K562 (cell line): ENCODE measurements at regions not wholly inside any gene's neighbourhood (a gene's known extent, or its start where the extent isn't known, plus 50 kb on each side); places are given as distances from the start of the nearest gene placed in this dataset.

Experiments
- CEBPB ChIP-seq: fragments of 450-650 bp; IDR thresholded peaks from 2 replicates; pipeline ENCODE4 v1.6.1; 2016; ENCODE audit warnings: missing genetic modification characterization, missing compliant biosample characterization
- EZH2 ChIP-seq: IDR thresholded peaks from 2 replicates; pipeline ENCODE4 v1.6.1; 2012; ENCODE audit warnings: low read depth, mild to moderate bottlenecking, inconsistent platforms, low read length, borderline replicate concordance
- NFIC ChIP-seq: fragments of 450-650 bp; IDR thresholded peaks from 2 replicates; pipeline ENCODE4 v1.6.1; 2017; ENCODE audit warnings: mild to moderate bottlenecking, inconsistent platforms
- NR1H2 ChIP-seq: sonication (generic); formaldehyde crosslinking; IDR thresholded peaks from 2 replicates; pipeline ENCODE4 v1.4.0; 2020; ENCODE audit warnings: mild to moderate bottlenecking, missing genetic modification reagents
- POLR2AphosphoS2 ChIP-seq: IDR thresholded peaks from 2 replicates; pipeline ENCODE4 v1.6.1; 2012; ENCODE audit warnings: low read length, improper control_type of control experiment
- RFX5 ChIP-seq: IDR thresholded peaks from 2 replicates; pipeline ENCODE4 v1.6.1; 2011; ENCODE audit warnings: low read depth, mild to moderate bottlenecking, improper control_type of control experiment, low read length
- STAT5A ChIP-seq: IDR thresholded peaks from 2 replicates; pipeline ENCODE4 v1.6.1; 2012; ENCODE audit warnings: low read length, inconsistent platforms, borderline replicate concordance
- ZNF274 ChIP-seq: IDR thresholded peaks from 2 replicates; pipeline ENCODE4 v1.6.1; 2011; ENCODE audit warnings: low read depth, mild to moderate bottlenecking, low read length, moderate library complexity, borderline replicate concordance
- TF ChIP-seq, protein P1 (sequence below), 3 experiments: IDR thresholded peaks in 2 of 3; conservative IDR thresholded peaks in 1 of 3; 2 replicates each; pipeline ENCODE4 v1.5.1; 2011 to 2012; ENCODE audit warnings: low read length in 3 of 3, mild to moderate bottlenecking in 3 of 3, control low read depth in 2 of 3, improper control_type of control experiment in 1 of 3, inconsistent platforms in 1 of 3, low read depth in 1 of 3, mixed read lengths in 1 of 3, moderate library complexity in 1 of 3; ENCODE audit not compliant: insufficient read depth in 2 of 3
- TF ChIP-seq, protein P2 (sequence below): fragments of 200-600 bp; sonication (generic); IDR thresholded peaks from one replicate; pipeline ENCODE4 v1.6.1; 2012; ENCODE audit warnings: mild to moderate bottlenecking, low read depth, low read length, inconsistent platforms

DNA sequence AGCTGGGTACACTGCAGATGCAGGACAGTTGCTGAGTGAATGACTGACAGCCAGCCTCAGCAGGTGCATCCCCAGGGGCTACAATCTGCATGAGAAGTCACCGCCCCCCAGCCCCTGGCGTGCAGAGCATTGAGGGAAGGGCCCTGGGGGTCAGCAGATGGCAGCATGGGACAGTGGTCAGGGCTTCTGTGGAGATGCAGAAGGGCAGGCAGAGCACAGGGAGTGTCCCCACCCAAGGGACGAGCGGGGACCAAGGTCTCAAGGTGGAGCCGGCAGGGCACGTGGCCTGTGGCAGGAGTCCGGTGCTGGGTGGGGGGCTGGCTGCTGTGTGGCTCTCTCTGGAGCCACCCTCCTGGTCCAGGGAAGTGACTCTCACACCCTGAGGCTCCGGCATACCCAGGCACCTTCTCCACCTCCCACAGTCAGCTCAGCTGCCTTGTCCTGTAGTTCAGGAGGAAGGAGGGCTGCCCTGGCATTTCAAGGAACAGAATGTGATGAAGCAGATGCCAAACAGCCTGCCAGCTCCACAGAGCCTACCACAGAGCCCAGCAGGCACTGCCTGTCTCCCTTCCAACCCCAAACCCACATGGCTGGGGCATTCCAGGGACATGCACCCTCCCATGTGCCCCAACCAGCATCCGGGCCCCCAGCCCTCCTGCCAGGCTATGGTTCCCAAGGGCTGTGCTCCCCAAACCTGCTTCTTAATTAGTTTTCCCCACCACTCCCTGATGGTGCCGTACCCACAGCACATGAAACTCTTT is 114.5 kb downstream of the TMEM130 start:
- TF ChIP-seq CEBPB = no peak
- TF ChIP-seq ZNF274 = no peak
- no peak for TF ChIP-seq NR1H2 (CRISPR knock-in tag)
- no peak for TF ChIP-seq NFIC
- TF ChIP-seq EZH2 = no peak
- TF ChIP-seq, protein P1, sequence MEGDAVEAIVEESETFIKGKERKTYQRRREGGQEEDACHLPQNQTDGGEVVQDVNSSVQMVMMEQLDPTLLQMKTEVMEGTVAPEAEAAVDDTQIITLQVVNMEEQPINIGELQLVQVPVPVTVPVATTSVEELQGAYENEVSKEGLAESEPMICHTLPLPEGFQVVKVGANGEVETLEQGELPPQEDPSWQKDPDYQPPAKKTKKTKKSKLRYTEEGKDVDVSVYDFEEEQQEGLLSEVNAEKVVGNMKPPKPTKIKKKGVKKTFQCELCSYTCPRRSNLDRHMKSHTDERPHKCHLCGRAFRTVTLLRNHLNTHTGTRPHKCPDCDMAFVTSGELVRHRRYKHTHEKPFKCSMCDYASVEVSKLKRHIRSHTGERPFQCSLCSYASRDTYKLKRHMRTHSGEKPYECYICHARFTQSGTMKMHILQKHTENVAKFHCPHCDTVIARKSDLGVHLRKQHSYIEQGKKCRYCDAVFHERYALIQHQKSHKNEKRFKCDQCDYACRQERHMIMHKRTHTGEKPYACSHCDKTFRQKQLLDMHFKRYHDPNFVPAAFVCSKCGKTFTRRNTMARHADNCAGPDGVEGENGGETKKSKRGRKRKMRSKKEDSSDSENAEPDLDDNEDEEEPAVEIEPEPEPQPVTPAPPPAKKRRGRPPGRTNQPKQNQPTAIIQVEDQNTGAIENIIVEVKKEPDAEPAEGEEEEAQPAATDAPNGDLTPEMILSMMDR (IDR thresholded peaks at IDR 0.05 in 2 of 3, conservative IDR thresholded peaks at IDR 0.05 in 1 of 3; ENCODE audit: insufficient read depth in 2 of 3, low read depth in 1 of 3, low read length in 3 of 3) = peak; percentile 35 to 54 (median 45); a peak in 5 of 6 replicates
- TF ChIP-seq, protein P2, sequence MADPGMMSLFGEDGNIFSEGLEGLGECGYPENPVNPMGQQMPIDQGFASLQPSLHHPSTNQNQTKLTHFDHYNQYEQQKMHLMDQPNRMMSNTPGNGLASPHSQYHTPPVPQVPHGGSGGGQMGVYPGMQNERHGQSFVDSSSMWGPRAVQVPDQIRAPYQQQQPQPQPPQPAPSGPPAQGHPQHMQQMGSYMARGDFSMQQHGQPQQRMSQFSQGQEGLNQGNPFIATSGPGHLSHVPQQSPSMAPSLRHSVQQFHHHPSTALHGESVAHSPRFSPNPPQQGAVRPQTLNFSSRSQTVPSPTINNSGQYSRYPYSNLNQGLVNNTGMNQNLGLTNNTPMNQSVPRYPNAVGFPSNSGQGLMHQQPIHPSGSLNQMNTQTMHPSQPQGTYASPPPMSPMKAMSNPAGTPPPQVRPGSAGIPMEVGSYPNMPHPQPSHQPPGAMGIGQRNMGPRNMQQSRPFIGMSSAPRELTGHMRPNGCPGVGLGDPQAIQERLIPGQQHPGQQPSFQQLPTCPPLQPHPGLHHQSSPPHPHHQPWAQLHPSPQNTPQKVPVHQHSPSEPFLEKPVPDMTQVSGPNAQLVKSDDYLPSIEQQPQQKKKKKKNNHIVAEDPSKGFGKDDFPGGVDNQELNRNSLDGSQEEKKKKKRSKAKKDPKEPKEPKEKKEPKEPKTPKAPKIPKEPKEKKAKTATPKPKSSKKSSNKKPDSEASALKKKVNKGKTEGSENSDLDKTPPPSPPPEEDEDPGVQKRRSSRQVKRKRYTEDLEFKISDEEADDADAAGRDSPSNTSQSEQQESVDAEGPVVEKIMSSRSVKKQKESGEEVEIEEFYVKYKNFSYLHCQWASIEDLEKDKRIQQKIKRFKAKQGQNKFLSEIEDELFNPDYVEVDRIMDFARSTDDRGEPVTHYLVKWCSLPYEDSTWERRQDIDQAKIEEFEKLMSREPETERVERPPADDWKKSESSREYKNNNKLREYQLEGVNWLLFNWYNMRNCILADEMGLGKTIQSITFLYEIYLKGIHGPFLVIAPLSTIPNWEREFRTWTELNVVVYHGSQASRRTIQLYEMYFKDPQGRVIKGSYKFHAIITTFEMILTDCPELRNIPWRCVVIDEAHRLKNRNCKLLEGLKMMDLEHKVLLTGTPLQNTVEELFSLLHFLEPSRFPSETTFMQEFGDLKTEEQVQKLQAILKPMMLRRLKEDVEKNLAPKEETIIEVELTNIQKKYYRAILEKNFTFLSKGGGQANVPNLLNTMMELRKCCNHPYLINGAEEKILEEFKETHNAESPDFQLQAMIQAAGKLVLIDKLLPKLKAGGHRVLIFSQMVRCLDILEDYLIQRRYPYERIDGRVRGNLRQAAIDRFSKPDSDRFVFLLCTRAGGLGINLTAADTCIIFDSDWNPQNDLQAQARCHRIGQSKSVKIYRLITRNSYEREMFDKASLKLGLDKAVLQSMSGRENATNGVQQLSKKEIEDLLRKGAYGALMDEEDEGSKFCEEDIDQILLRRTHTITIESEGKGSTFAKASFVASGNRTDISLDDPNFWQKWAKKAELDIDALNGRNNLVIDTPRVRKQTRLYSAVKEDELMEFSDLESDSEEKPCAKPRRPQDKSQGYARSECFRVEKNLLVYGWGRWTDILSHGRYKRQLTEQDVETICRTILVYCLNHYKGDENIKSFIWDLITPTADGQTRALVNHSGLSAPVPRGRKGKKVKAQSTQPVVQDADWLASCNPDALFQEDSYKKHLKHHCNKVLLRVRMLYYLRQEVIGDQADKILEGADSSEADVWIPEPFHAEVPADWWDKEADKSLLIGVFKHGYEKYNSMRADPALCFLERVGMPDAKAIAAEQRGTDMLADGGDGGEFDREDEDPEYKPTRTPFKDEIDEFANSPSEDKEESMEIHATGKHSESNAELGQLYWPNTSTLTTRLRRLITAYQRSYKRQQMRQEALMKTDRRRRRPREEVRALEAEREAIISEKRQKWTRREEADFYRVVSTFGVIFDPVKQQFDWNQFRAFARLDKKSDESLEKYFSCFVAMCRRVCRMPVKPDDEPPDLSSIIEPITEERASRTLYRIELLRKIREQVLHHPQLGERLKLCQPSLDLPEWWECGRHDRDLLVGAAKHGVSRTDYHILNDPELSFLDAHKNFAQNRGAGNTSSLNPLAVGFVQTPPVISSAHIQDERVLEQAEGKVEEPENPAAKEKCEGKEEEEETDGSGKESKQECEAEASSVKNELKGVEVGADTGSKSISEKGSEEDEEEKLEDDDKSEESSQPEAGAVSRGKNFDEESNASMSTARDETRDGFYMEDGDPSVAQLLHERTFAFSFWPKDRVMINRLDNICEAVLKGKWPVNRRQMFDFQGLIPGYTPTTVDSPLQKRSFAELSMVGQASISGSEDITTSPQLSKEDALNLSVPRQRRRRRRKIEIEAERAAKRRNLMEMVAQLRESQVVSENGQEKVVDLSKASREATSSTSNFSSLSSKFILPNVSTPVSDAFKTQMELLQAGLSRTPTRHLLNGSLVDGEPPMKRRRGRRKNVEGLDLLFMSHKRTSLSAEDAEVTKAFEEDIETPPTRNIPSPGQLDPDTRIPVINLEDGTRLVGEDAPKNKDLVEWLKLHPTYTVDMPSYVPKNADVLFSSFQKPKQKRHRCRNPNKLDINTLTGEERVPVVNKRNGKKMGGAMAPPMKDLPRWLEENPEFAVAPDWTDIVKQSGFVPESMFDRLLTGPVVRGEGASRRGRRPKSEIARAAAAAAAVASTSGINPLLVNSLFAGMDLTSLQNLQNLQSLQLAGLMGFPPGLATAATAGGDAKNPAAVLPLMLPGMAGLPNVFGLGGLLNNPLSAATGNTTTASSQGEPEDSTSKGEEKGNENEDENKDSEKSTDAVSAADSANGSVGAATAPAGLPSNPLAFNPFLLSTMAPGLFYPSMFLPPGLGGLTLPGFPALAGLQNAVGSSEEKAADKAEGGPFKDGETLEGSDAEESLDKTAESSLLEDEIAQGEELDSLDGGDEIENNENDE = no peak
- TF ChIP-seq RFX5 = no peak
- no peak for TF ChIP-seq POLR2AphosphoS2
- no peak for TF ChIP-seq STAT5A
